SHP77 treated with DMSO at 0.1 percent for 48 hours (cell line): ENCODE measurements at regions not wholly inside any gene's neighbourhood (a gene's known extent, or its start where the extent isn't known, plus 50 kb on each side); places are given as distances from the start of the nearest gene placed in this dataset.
A peak's percentile ranks its signal among the peaks of the same experiment; 100 is the strongest.

ENCODE experiments used
- DNase-seq: peaks from one replicate; lab custom pipeline; 2025; lab: John Stamatoyannopoulos, UW

DNA sequence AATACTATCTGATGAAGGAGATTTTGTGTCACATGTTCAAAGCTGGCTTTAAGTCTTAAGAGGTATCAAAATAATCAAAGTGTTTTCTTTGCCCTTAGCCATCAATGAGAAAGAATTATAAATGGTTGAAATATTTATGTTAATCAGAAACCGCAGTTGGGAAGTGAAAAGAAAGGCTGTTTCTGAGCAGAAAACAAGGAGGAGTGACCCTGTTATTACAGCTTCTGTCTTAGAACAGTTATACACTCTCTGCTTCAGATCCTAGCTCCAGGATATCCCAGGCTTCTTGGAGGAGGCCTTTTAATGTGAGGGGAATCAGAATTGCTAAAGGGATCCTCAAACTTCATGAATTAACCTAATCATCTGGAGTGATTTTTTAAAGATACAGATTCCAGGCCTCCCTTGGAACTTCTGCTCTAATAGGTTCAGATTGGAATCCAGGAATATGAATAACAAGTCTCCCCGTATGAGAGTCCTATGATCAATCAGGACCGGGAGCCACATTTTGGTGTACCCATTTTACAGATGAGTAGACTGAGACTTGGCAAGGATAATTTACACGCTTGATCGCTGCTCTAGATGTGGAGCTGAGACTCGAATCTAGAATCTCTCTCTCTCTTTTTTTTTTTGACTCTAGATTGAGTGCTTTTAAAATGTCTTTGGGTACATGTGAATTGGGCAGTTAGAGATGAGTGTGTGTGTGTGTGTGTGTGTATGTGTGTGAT, 50.8 kb upstream of the JAG1 start:
- DNase-seq, result no peak

DNA sequence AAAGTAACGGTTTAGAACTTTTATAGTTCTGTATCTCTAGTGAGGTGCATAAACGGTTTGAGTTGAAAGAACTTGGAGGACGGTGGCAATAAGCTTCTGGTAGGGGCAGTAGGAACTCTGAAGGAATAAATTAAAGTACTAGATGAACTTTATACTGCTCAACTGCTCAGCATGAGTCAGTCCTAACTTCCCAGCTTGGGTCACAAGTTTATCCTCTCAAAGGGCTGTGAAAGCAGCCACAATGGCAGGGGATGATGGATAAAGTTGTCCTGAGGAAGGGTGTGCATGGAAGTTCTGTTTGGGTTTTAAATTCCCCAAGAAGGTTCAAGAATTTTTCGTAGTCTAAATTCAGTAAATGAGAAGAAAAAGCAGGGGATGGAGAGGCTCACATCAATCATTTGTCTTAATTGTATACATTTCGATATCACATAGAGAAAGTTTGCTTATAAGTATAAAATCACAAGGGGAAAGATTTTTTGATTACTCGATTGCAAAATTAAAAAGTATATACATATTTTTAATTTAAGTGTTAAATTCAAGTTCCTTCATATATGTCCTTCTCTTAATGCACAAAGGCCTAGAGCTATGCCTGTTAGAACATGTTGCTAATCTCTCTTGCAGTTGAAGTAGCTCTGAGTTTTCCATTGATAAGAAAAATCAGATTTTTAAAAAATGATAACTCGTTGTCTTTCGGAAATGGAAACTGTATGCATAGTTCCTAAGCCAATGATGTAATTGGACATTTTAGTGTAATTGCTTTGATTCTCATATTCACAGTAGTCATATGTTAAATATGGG, 55.3 kb upstream of the JAG1 start:
- DNase-seq, result no peak

DNA sequence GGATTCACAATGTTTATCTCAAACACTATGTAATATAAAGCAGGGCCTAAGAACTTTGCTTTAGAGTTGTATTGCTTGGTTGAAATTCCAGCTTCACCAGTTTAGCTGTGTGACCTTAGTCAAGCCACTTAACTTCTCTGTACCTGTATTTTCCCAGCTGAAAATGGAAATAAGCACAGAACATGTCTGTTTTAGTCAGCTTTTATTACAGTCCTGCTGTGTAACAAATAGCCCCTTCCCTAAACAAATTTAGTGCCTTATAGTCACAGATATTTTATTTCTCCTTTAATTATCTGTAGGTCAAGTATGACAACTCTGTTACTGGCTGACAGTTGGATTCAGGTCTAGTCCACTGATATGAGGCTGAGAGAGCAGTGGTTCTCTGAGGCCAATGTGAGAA, 56.0 kb upstream of the JAG1 start:
- no peak for DNase-seq

- no peak for DNase-seq
Observed at GRCh38 chr20:10730629-10731183, 56.9 kb upstream of the JAG1 start.

GRCh38 chr20:10731190-10731965, 57.6 kb upstream of the JAG1 start:
- no peak for DNase-seq

DNA sequence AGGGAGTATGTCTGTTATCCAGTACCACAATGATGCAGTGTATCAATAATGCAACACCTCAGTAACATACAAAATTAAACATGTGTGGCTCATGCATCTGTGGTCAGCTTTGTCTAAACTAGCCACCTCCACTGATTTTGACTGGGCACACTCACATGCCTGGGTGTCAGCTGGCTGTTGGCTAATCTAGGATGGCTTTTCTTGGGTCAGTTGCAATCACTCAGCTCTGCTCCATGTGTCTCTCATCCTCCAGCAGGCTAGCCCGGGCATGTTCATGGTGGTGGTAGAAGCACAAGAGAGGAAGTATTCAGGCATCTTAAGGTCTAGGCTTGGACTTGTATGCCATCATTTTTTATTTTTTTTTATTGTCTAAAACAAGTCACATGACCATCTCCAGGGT, 59.3 kb upstream of the JAG1 start:
- DNase-seq, result no peak

- DNase-seq, result no peak
Observed at GRCh38 chr20:10735195-10735949, 61.6 kb upstream of the JAG1 start.

- no peak for DNase-seq
Observed at GRCh38 chr20:10739134-10739533, 65.3 kb upstream of the JAG1 start.

DNA sequence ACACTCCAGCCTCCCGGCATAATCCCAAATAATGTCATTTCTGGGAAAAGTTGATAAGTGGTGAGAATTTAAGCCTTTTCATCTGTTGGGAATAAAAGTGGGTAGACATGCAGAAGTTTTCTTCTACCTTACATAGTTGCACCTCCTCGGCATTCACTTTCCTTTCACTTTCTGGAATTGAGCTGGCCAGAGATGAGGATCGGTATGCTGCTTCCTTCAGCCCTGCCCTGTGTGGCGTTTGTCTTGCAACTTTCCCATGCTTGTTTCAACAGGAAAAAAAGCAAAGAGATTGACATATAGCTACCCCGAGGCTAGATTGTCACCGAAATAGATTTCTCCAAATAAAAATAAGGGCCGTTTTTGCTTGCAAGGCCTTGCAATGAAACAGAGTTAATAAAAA, 65.8 kb upstream of the JAG1 start:
- DNase-seq, result no peak

DNA sequence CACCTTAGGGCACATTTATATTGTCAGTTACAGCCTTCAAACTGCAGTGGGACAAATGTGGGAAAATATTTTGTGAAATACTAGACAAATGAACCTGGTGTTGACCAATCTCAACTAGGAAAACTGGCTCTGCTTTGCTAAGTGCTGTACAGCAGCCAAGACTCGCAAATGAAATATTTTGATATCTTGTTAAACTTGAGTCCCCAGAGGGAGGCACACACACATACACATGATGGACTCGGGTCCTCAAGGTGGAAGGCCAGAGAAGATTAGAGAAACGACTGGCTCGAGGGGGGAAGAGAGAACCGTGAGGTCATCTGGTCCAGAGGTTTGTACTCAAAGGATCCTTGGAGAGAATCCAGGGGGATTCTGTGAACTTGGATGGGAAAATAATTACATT, 67.3 kb upstream of the JAG1 start:
- DNase-seq, result no peak

DNA sequence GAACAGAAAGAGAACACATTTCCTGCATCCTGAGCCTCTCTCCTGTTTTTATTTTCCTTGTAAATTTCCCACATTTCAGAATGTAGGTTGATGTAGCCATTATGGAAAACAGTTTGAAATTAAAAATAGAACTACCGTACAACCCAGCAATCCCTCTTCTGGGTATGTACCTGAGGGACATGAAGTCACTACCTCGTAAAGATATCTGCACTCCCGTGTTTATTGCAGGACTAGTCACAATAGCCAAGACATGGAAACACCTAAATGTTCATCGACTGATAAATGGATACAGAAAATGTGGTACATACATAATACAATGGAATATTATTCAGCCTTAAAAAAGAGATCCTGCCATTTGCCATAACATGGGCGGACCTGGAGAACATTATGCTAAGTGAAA, 72.0 kb upstream of the JAG1 start:
- DNase-seq, result no peak

GRCh38 chr20:10747019-10747418, 73.2 kb upstream of the JAG1 start:
- DNase-seq, result no peak

DNA sequence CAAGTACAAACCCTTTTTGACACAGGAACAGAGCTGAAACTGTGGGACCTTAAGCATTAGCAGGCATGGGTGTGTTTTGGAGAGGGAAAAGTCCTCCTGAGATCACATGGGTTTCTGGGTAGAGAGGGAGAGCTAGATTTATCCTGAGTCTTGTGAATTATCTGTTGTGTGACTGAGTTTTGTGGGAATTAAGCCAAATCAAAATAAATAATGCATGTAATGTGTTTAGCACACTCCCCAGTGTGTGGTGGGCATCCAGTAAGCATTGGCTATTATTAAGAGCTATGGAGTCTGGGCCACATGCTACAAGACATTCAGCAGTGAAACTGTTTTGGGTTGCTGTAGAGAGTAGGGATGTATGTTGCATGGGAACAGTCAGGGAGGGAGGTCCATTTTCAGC, 75.3 kb upstream of the JAG1 start:
- no peak for DNase-seq

DNA sequence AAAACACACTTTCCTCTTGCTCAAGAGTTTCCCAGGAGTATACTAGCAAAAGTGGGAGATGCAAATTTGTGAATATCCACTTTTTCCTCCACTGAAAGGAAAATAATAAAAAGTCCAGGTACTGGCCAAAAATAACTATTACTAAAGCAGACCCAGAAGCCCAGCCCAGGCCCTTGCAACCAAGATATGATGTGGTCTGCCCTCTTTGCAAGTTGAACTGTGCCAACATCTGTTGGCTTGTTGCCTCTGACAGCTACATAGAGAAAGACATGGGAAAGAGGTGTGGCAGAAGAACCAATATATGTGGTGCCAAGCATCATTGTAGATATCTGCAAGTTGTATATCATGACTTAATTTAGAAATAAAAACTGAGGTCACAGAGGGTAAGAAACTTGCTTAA, 78.4 kb upstream of the JAG1 start:
- DNase-seq, result no peak

- DNase-seq, result no peak
Observed at GRCh38 chr20:10754824-10755223, 81.0 kb upstream of the JAG1 start.

DNA sequence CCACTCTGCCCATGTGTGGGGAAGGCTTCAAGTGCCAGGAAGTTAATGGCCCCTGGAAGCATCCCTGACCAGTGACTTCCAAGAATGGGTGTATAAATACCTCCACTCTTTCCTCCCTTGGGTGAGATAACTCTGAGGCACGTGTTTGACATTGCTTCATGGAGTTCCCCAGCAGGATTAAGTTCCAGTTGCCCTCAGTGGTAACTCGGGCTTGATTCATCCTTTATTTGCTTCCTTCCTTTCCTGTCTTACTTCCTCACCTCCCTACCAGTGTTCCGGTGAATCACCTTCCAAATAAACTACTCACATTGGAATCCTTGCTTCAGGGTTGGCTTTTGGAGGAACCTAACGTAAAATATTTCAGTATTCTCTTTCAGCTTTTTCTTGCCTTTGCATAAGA, 84.6 kb upstream of the JAG1 start:
- DNase-seq, result no peak

DNA sequence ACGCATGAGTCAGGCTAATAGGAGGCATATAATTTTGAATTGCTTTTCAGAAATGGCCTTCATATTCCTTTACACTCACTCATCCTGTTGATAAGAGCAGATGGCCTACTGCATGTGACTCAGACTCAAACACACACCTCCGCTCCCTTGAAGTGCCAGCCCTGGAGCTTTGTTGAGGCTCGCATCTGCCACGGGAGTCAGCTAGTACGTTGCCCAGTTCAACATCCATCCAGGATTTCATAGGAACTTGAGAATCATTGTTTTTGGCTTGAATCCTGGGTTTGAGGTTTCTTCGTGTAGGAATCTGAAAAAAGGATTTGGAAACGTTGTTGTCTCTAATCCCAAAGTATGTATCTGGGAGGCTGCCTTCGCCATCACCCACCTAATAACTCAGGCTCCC, 87.4 kb upstream of the JAG1 start:
- DNase-seq, result peak; percentile 57

- DNase-seq, result peak; percentile 71
Observed at GRCh38 chr20:10761786-10762185, 88.0 kb upstream of the JAG1 start.

- no peak for DNase-seq
Observed at GRCh38 chr20:10762216-10762615, 88.4 kb upstream of the JAG1 start.

GRCh38 chr20:10763112-10763511, 89.3 kb upstream of the JAG1 start:
- DNase-seq, result no peak

GRCh38 chr20:10769700-10770099, 95.9 kb upstream of the JAG1 start:
- no peak for DNase-seq

DNA sequence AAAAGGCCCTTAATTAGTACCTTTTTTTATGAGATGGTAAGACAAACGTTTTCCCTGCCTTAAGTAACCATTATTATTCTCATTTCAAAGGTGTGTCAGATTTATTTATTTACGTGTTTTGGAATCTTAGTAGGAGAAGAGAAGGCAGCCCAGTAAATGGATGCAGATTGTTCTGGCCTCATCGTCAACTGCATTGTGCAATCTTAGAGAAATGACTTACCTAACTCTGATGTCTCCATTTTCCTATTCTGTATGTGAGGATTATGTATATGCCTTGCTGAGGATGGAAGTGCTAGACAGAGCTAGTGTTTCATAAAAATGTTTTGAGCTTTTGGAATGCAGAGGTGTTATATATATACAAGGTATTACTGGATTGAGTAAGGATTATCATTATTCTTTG, 97.0 kb upstream of the JAG1 start:
- no peak for DNase-seq
